ENCODE measurements at regions not wholly inside any gene's neighbourhood (a gene's known extent, or its start where the extent isn't known, plus 50 kb on each side); places are given as distances from the start of the nearest gene placed in this dataset.
A peak's percentile ranks its signal among the peaks of the same experiment; 100 is the strongest.

DNA sequence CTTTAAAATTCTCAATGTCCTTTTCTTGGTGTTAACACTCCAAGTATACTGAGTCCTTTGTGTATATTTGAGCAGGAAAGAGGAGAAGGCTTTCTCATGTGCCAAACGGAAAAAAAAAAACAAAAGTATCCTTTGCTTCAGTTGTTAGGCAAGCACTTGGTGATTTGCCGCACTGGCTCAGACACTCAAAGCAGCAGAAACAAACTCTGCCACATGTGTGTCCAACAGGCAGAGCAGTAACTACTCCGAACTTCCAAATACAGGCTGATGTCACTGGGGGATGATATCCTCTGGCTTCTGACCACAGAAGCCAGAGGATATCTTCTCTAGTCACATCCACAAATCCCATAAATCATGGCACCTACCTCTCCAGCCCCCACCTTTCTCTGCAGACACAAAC, 108.0 kb upstream of the SALL3 start:
- Histone ChIP-seq H3K4me3 (ENCODE audit: low read length) (no peak overlapping the region), H3K4me2 (ENCODE audit: low read length) (no peak overlapping the region), H3K4me1 (ENCODE audit: low read length) (no peaks in the 10 kb centered on the region), H3K27me3 (ENCODE audit: low read depth, low read length) (0 out of 2 replicates have a peak, but pooled peaks cover 4% of the 10 kb centered on the region), H3K9me3 (ENCODE audit: insufficient read depth, low read length) (no peaks in the 10 kb centered on the region), H3K79me2 (ENCODE audit: low read length) (no peaks in the 10 kb centered on the region), H3K36me3 (replicated peaks; ENCODE audit: low read depth, low read length) (no peaks in the 10 kb centered on the region), H3K9ac (ENCODE audit: low read length) (no peak overlapping the region), H2AFZ (ENCODE audit: low read depth, low read length) (no peak overlapping the region), H4K20me1 (ENCODE audit: insufficient read depth, low read length) (no peaks in the 10 kb centered on the region), H3K27ac (ENCODE audit: low read length) (no peak overlapping the region)
- TF ChIP-seq, protein P1, sequence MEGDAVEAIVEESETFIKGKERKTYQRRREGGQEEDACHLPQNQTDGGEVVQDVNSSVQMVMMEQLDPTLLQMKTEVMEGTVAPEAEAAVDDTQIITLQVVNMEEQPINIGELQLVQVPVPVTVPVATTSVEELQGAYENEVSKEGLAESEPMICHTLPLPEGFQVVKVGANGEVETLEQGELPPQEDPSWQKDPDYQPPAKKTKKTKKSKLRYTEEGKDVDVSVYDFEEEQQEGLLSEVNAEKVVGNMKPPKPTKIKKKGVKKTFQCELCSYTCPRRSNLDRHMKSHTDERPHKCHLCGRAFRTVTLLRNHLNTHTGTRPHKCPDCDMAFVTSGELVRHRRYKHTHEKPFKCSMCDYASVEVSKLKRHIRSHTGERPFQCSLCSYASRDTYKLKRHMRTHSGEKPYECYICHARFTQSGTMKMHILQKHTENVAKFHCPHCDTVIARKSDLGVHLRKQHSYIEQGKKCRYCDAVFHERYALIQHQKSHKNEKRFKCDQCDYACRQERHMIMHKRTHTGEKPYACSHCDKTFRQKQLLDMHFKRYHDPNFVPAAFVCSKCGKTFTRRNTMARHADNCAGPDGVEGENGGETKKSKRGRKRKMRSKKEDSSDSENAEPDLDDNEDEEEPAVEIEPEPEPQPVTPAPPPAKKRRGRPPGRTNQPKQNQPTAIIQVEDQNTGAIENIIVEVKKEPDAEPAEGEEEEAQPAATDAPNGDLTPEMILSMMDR (IDR thresholded peaks at IDR 0.05; ENCODE audit: low read depth, low read length): no peak
- no peak for TF ChIP-seq EZH2phosphoT487 (IDR thresholded peaks at IDR 0.05; ENCODE audit: low read depth)

- Histone ChIP-seq H3K36me3 (replicated peaks; ENCODE audit: low read depth, low read length) (no peaks in the 10 kb centered on the region), H3K79me2 (ENCODE audit: low read length) (no peaks in the 10 kb centered on the region), H3K4me1 (ENCODE audit: low read length) (no peaks in the 10 kb centered on the region), H4K20me1 (ENCODE audit: insufficient read depth, low read length) (no peaks in the 10 kb centered on the region), H2AFZ (ENCODE audit: low read depth, low read length) (no peak overlapping the region), H3K9me3 (ENCODE audit: insufficient read depth, low read length) (no peaks in the 10 kb centered on the region), H3K27ac (ENCODE audit: low read length) (no peak overlapping the region), H3K9ac (ENCODE audit: low read length) (no peak overlapping the region), H3K27me3 (ENCODE audit: low read depth, low read length) (peaks cover 14% of the 10 kb centered on the region), H3K4me3 (ENCODE audit: low read length) (no peak overlapping the region), H3K4me2 (ENCODE audit: low read length) (no peak overlapping the region)
- no peak for TF ChIP-seq EZH2phosphoT487 (IDR thresholded peaks at IDR 0.05; ENCODE audit: low read depth)
- TF ChIP-seq, protein P1 (IDR thresholded peaks at IDR 0.05; ENCODE audit: low read depth, low read length): no peak
Measured at GRCh38 chr18:78873926-78874500, 105.6 kb upstream of the SALL3 start.

GRCh38 chr18:78875016-78875777, 104.4 kb upstream of the SALL3 start:
- Histone ChIP-seq H3K9ac (ENCODE audit: low read length) (no peak overlapping the region), H3K4me2 (ENCODE audit: low read length) (no peak overlapping the region), H3K4me1 (ENCODE audit: low read length) (no peaks in the 10 kb centered on the region), H3K36me3 (replicated peaks; ENCODE audit: low read depth, low read length) (no peaks in the 10 kb centered on the region), H2AFZ (ENCODE audit: low read depth, low read length) (peak overlapping the region; percentile 50; the same call in 1 of the 2 replicates), H3K9me3 (ENCODE audit: insufficient read depth, low read length) (no peaks in the 10 kb centered on the region), H3K4me3 (ENCODE audit: low read length) (no peak overlapping the region), H3K79me2 (ENCODE audit: low read length) (no peaks in the 10 kb centered on the region), H3K27ac (ENCODE audit: low read length) (no peak overlapping the region), H3K27me3 (ENCODE audit: low read depth, low read length) (peaks cover 14% of the 10 kb centered on the region), H4K20me1 (ENCODE audit: insufficient read depth, low read length) (no peaks in the 10 kb centered on the region)
- TF ChIP-seq, protein P1 (IDR thresholded peaks at IDR 0.05; ENCODE audit: low read depth, low read length): peak; percentile 88
- no peak for TF ChIP-seq EZH2phosphoT487 (IDR thresholded peaks at IDR 0.05; ENCODE audit: low read depth)

GRCh38 chr18:78875778-78876650, 103.6 kb upstream of the SALL3 start:
- no peak overlapping the region for H3K9ac ChIP-seq (ENCODE audit: low read length)
- H3K27me3 ChIP-seq (ENCODE audit: low read depth, low read length): peaks cover 14% of the 10 kb centered on the region
- H3K4me2 ChIP-seq (ENCODE audit: low read length): no peak overlapping the region
- no peaks in the 10 kb centered on the region for H3K9me3 ChIP-seq (ENCODE audit: insufficient read depth, low read length)
- H4K20me1 ChIP-seq (ENCODE audit: insufficient read depth, low read length): no peaks in the 10 kb centered on the region
- no peaks in the 10 kb centered on the region for H3K36me3 ChIP-seq (replicated peaks; ENCODE audit: low read depth, low read length)
- no peak overlapping the region for H3K27ac ChIP-seq (ENCODE audit: low read length)
- H3K4me1 ChIP-seq (ENCODE audit: low read length): no peaks in the 10 kb centered on the region
- H2AFZ ChIP-seq (ENCODE audit: low read depth, low read length): no peak overlapping the region
- H3K79me2 ChIP-seq (ENCODE audit: low read length): no peaks in the 10 kb centered on the region
- H3K4me3 ChIP-seq (ENCODE audit: low read length): no peak overlapping the region
- TF ChIP-seq, protein P1 (IDR thresholded peaks at IDR 0.05; ENCODE audit: low read depth, low read length): no peak
- no peak for TF ChIP-seq EZH2phosphoT487 (IDR thresholded peaks at IDR 0.05; ENCODE audit: low read depth)
